Karpas-422 (cell line): ENCODE measurements at regions not wholly inside any gene's neighbourhood (a gene's known extent, or its start where the extent isn't known, plus 50 kb on each side); places are given as distances from the start of the nearest gene placed in this dataset.

ENCODE experiments used
- DNase-seq: peaks from one replicate; pipeline ENCODE4 v3.0.0-alpha.2; 2015
- H2AFZ ChIP-seq: fragments of 200-600 bp; sonication (generic); 2 replicates; pipeline ENCODE4 v1.6.1; 2014; ENCODE audit warnings: antibody characterized with exemption, low read length, mixed read lengths
- H3K27ac ChIP-seq: fragments of 200-600 bp; sonication (generic); 2 replicates; pipeline ENCODE4 v1.5.1; 2014; ENCODE audit warnings: mild to moderate bottlenecking, low read length, moderate library complexity
- H3K27me3 ChIP-seq: fragments of 200-600 bp; sonication (generic); 2 replicates; pipeline ENCODE4 v1.6.1; 2014; ENCODE audit warnings: low read length, mixed read lengths
- H3K36me3 ChIP-seq: fragments of 200-600 bp; sonication (generic); 2 replicates; pipeline ENCODE4 v1.6.1; 2014; ENCODE audit warnings: low read length, mixed read lengths; ENCODE audit not compliant: insufficient read depth
- H3K4me1 ChIP-seq: fragments of 200-600 bp; sonication (generic); 2 replicates; pipeline ENCODE4 v1.6.1; 2014; ENCODE audit warnings: mild to moderate bottlenecking, low read length, mixed read lengths
- H3K4me2 ChIP-seq: fragments of 200-600 bp; sonication (generic); 2 replicates; pipeline ENCODE4 v1.6.1; 2014; ENCODE audit warnings: low read length, low read depth, mild to moderate bottlenecking; ENCODE audit not compliant: poor library complexity, severe bottlenecking
- H3K4me3 ChIP-seq: fragments of 200-600 bp; sonication (generic); 2 replicates; pipeline ENCODE4 v1.5.1; 2014; ENCODE audit warnings: mild to moderate bottlenecking, antibody characterized with exemption, low read length, mixed read lengths
- H3K79me2 ChIP-seq: fragments of 200-600 bp; sonication (generic); 2 replicates; pipeline ENCODE4 v1.6.1; 2014; ENCODE audit warnings: mild to moderate bottlenecking, low read length, mixed read lengths
- H3K9ac ChIP-seq: fragments of 200-600 bp; sonication (generic); 2 replicates; pipeline ENCODE4 v1.6.0; 2014; ENCODE audit warnings: low read length
- H3K9me2 ChIP-seq: fragments of 200-600 bp; sonication (generic), shearing (Covaris generic); replicated peaks from 2 replicates; pipeline ENCODE4 v1.6.0; 2014; ENCODE audit warnings: mild to moderate bottlenecking, low read length, moderate library complexity; ENCODE audit not compliant: insufficient read depth
- H3K9me3 ChIP-seq: fragments of 300-700, 200-600 bp; sonication (generic); 2 replicates; pipeline ENCODE4 v1.6.1; 2014; ENCODE audit warnings: low read length, mixed read lengths
- H4K20me1 ChIP-seq: fragments of 200-600 bp; sonication (generic); 2 replicates; pipeline ENCODE4 v1.6.1; 2014; ENCODE audit warnings: mild to moderate bottlenecking, antibody characterized with exemption, low read length, low read depth; ENCODE audit not compliant: insufficient read depth

GRCh38 chr14:46322730-46323403, 328.7 kb downstream of the RPL10L start:
- no peak overlapping the region for H3K9ac ChIP-seq
- H3K9me2 ChIP-seq: no peaks in the 10 kb centered on the region
- no peaks in the 10 kb centered on the region for H4K20me1 ChIP-seq
- H3K4me3 ChIP-seq: no peak overlapping the region
- no peaks in the 10 kb centered on the region for H3K79me2 ChIP-seq
- H3K9me3 ChIP-seq: peaks cover 43% of the 10 kb centered on the region
- no peaks in the 10 kb centered on the region for H3K36me3 ChIP-seq
- no peaks in the 10 kb centered on the region for H3K27me3 ChIP-seq
- no peak overlapping the region for H3K4me2 ChIP-seq
- H3K27ac ChIP-seq: no peak overlapping the region
- H2AFZ ChIP-seq: no peak overlapping the region
- H3K4me1 ChIP-seq: no peaks in the 10 kb centered on the region
- no peak for DNase-seq

DNA sequence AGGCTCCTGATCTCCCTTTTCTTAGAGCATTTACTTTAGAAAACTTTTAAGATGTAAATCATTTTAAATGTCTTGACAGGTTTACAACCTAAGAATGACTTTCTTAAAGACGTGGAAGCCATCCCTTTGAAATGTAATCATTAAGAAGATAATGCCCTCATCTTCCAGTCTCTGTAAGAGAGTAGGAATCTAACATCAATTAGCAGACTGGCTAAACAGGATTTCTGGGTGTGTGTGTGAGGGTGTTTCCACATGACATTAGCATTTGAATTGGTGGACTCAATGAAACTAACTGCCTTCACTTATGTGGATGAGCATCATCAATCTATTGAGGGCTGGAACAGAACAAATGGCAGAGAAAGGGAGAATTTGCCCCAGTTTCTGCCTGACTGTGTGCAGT, 329.5 kb downstream of the RPL10L start:
- DNase-seq: no peak
- Histone ChIP-seq H3K27me3 (no peaks in the 10 kb centered on the region), H3K4me3 (no peak overlapping the region), H3K9ac (no peak overlapping the region), H3K9me3 (peaks cover 44% of the 10 kb centered on the region), H3K4me2 (no peak overlapping the region), H3K27ac (no peak overlapping the region), H4K20me1 (no peaks in the 10 kb centered on the region), H2AFZ (no peak overlapping the region), H3K4me1 (no peaks in the 10 kb centered on the region), H3K9me2 (no peaks in the 10 kb centered on the region), H3K79me2 (no peaks in the 10 kb centered on the region), H3K36me3 (no peaks in the 10 kb centered on the region)

DNA sequence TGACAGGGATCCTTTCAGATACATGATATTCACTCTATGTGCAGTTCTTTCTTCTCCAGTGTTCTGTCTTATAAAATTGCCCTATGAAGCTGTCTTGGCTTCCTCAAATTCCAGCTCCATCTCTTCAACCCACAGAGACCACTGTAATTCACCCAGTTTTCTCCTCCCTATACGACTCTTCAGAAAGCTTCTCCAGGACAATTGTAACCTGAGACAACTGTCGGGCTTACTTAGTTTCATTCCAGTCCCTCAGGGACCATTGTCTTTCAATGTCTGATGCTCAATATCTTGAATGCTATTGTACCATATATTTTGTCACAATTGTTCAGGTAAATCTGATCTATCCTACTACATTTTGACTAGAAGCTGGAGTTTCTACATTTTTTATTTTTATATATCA, 345.3 kb downstream of the RPL10L start:
- no peak for DNase-seq
- Histone ChIP-seq H4K20me1 (no peaks in the 10 kb centered on the region), H3K36me3 (no peaks in the 10 kb centered on the region), H3K9me3 (peaks cover 33% of the 10 kb centered on the region), H3K79me2 (no peaks in the 10 kb centered on the region), H3K9me2 (no peaks in the 10 kb centered on the region), H3K4me2 (no peak overlapping the region), H2AFZ (no peak overlapping the region), H3K27ac (no peak overlapping the region), H3K4me1 (no peaks in the 10 kb centered on the region), H3K27me3 (no peaks in the 10 kb centered on the region), H3K4me3 (no peak overlapping the region), H3K9ac (no peak overlapping the region)

DNA sequence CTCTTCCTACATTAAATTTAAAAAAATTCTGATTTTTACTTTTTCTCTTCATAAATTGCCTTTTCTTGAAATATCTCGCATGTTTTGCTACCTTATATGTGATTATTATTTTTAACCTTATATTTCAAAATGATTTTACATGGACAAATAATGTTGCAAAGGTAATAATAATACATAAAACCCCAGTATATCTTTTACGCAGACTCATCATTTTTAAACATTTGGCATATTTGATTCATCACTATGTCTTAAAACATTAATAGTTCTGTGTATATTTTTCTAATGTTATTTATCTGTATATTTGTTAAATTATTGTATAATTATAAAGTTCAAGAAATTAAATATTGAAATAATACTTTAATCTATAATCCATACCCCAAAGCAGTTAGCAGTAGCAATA, 350.8 kb downstream of the RPL10L start:
- DNase-seq: no peak
- Histone ChIP-seq H3K27ac (no peak overlapping the region), H3K27me3 (no peaks in the 10 kb centered on the region), H3K9me2 (no peaks in the 10 kb centered on the region), H3K9me3 (peaks cover 54% of the 10 kb centered on the region), H2AFZ (no peak overlapping the region), H3K4me3 (no peak overlapping the region), H3K9ac (no peak overlapping the region), H3K4me1 (no peaks in the 10 kb centered on the region), H3K4me2 (no peak overlapping the region), H3K36me3 (no peaks in the 10 kb centered on the region), H3K79me2 (no peaks in the 10 kb centered on the region), H4K20me1 (no peaks in the 10 kb centered on the region)

GRCh38 chr14:46290706-46291105, 360.9 kb downstream of the RPL10L start:
- no peak overlapping the region for H3K4me3 ChIP-seq
- no peaks in the 10 kb centered on the region for H3K36me3 ChIP-seq
- no peak overlapping the region for H2AFZ ChIP-seq
- H3K27me3 ChIP-seq: no peaks in the 10 kb centered on the region
- H3K27ac ChIP-seq: no peak overlapping the region
- H3K4me1 ChIP-seq: no peaks in the 10 kb centered on the region
- no peak overlapping the region for H3K9ac ChIP-seq
- no peaks in the 10 kb centered on the region for H3K79me2 ChIP-seq
- no peaks in the 10 kb centered on the region for H3K9me2 ChIP-seq
- no peak for DNase-seq
- no peaks in the 10 kb centered on the region for H4K20me1 ChIP-seq
- no peak overlapping the region for H3K4me2 ChIP-seq
- H3K9me3 ChIP-seq: peaks cover 62% of the 10 kb centered on the region

DNA sequence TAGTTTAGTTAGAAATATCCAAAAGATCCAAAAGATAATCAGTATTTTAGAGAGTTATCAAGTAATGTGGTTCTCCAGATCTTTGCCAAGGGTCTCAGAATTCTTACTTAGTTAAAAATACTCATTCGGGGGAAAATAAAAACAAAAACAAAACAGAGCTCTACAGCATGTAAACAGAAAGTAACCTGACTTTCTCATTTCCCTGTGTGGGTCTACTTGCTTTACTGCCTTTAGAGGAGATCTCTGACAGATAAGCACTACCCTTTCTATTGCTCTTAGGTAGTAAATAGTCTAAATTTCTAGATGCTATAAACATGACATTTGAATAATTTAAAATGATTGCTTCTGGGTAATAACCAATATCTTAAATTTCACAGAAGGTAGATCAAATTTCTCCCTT, 371.8 kb downstream of the RPL10L start:
- Histone ChIP-seq H3K27me3 (no peaks in the 10 kb centered on the region), H3K9ac (no peak overlapping the region), H3K79me2 (no peaks in the 10 kb centered on the region), H3K4me1 (no peaks in the 10 kb centered on the region), H3K4me2 (no peak overlapping the region), H3K4me3 (no peak overlapping the region), H3K27ac (no peak overlapping the region), H3K36me3 (no peaks in the 10 kb centered on the region), H3K9me3 (peaks cover 51% of the 10 kb centered on the region), H4K20me1 (no peaks in the 10 kb centered on the region), H2AFZ (no peak overlapping the region), H3K9me2 (no peaks in the 10 kb centered on the region)
- DNase-seq: no peak

- Histone ChIP-seq H3K9me3 (peaks cover 54% of the 10 kb centered on the region), H3K36me3 (no peaks in the 10 kb centered on the region), H4K20me1 (no peaks in the 10 kb centered on the region), H3K4me3 (no peak overlapping the region), H3K79me2 (no peaks in the 10 kb centered on the region), H3K27me3 (no peaks in the 10 kb centered on the region), H3K9me2 (no peaks in the 10 kb centered on the region), H3K27ac (no peak overlapping the region), H3K4me2 (no peak overlapping the region), H3K4me1 (no peaks in the 10 kb centered on the region), H3K9ac (no peak overlapping the region), H2AFZ (no peak overlapping the region)
- no peak for DNase-seq
These were observed 372.3 kb downstream of the RPL10L start for GRCh38 chr14:46279327-46279726.

DNA sequence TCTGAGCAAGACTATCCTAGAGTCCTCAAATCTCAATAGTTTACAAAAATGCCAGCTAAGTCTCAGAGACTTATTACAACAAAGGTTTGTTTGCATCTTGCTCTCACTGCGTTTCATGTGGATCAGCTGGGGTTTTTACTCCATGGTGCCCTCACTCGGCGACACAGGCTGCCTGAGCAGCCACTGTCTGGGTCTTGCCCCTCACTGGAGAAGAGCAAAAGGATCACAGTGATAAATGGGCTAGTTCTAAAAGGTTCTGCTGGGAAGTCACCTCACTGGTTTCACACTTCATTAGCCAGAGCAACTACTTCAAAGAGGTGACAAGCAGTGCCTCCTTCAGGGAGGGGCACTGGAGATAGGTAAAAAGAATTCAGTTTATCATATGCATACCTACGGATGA, 392.0 kb downstream of the RPL10L start:
- Histone ChIP-seq H3K9me3 (peaks cover 50% of the 10 kb centered on the region), H3K4me1 (no peaks in the 10 kb centered on the region), H3K36me3 (no peaks in the 10 kb centered on the region), H3K9ac (no peak overlapping the region), H2AFZ (no peak overlapping the region), H3K79me2 (no peaks in the 10 kb centered on the region), H3K9me2 (no peaks in the 10 kb centered on the region), H3K4me3 (no peak overlapping the region), H4K20me1 (no peaks in the 10 kb centered on the region), H3K4me2 (no peak overlapping the region), H3K27me3 (no peaks in the 10 kb centered on the region), H3K27ac (no peak overlapping the region)
- no peak for DNase-seq

GRCh38 chr14:46256381-46256780, 395.2 kb downstream of the RPL10L start:
- Histone ChIP-seq H3K4me1 (no peaks in the 10 kb centered on the region), H3K9me3 (peaks cover 41% of the 10 kb centered on the region)

More at GRCh38 chr14:46256381-46256780, 395.2 kb downstream of the RPL10L start:
- Histone ChIP-seq H3K9ac (no peak overlapping the region), H3K4me3 (no peak overlapping the region), H3K27me3 (no peaks in the 10 kb centered on the region), H3K4me2 (no peak overlapping the region), H3K36me3 (no peaks in the 10 kb centered on the region), H3K9me2 (no peaks in the 10 kb centered on the region), H4K20me1 (no peaks in the 10 kb centered on the region), H3K27ac (no peak overlapping the region), H3K79me2 (no peaks in the 10 kb centered on the region), H2AFZ (no peak overlapping the region)
- no peak for DNase-seq
